ENCODE measurements at regions not wholly inside any gene's neighbourhood (a gene's known extent, or its start where the extent isn't known, plus 50 kb on each side); places are given as distances from the start of the nearest gene placed in this dataset.
"Not testable (repeated sequence)": the region's sequence is repeated elsewhere in the genome, so short reads cannot be mapped to it uniquely, and the experiment has no call there.

- DNase-seq (ENCODE audit: low read depth in 2 of 2), result no peak
Observed at GRCh38 chr9:16052757-16053530, 500.1 kb downstream of the CCDC171 start.

- no peak for DNase-seq (ENCODE audit: low read depth in 2 of 2)
Observed at GRCh38 chr9:16057541-16057940, 504.7 kb downstream of the CCDC171 start.

- DNase-seq (ENCODE audit: low read depth in 2 of 2), result no peak
Observed at GRCh38 chr9:16058131-16058549, 505.3 kb downstream of the CCDC171 start.

- DNase-seq (ENCODE audit: low read depth in 2 of 2), result no peak
Observed at GRCh38 chr9:16060436-16061129, 507.7 kb downstream of the CCDC171 start.

- no peak for DNase-seq (ENCODE audit: low read depth in 2 of 2)
Observed at GRCh38 chr9:16062542-16063240, 509.8 kb downstream of the CCDC171 start.

GRCh38 chr9:16063241-16063591 is 510.4 kb downstream of the CCDC171 start:
- DNase-seq (ENCODE audit: low read depth in 2 of 2), result no peak

- DNase-seq (ENCODE audit: low read depth in 2 of 2), result no peak
Observed at GRCh38 chr9:16064771-16065170, 511.9 kb downstream of the CCDC171 start.

GRCh38 chr9:16066201-16066600 is 513.4 kb downstream of the CCDC171 start:
- not testable (repeated sequence) for DNase-seq (ENCODE audit: low read depth in 2 of 2)

GRCh38 chr9:16068476-16068875 is 515.6 kb downstream of the CCDC171 start:
- no peak for DNase-seq (ENCODE audit: low read depth in 2 of 2)

- DNase-seq (ENCODE audit: low read depth in 2 of 2), result no peak
Observed at GRCh38 chr9:16069249-16069648, 516.4 kb downstream of the CCDC171 start.

GRCh38 chr9:16069671-16070454 is 517.0 kb downstream of the CCDC171 start:
- no peak for DNase-seq (ENCODE audit: low read depth in 2 of 2)

- DNase-seq (ENCODE audit: low read depth in 2 of 2), result no peak
Observed at GRCh38 chr9:16070455-16071145, 517.8 kb downstream of the CCDC171 start.

- DNase-seq (ENCODE audit: low read depth in 2 of 2), result no peak
Observed at GRCh38 chr9:16071400-16071799, 518.6 kb downstream of the CCDC171 start.

- no peak for DNase-seq (ENCODE audit: low read depth in 2 of 2)
Observed at GRCh38 chr9:16074963-16075362, 522.1 kb downstream of the CCDC171 start.

- DNase-seq (ENCODE audit: low read depth in 2 of 2), result no peak
Observed at GRCh38 chr9:16075696-16076095, 522.9 kb downstream of the CCDC171 start.

GRCh38 chr9:16076511-16076910 is 523.7 kb downstream of the CCDC171 start:
- DNase-seq (ENCODE audit: low read depth in 2 of 2), result no peak

GRCh38 chr9:16082796-16083195 is 530.0 kb downstream of the CCDC171 start:
- no peak for DNase-seq (ENCODE audit: low read depth in 2 of 2)

- no peak for DNase-seq (ENCODE audit: low read depth in 2 of 2)
Observed at GRCh38 chr9:16085167-16085726, 532.4 kb downstream of the CCDC171 start.

- DNase-seq (ENCODE audit: low read depth in 2 of 2), result no peak
Observed at GRCh38 chr9:16090907-16091629, 538.2 kb downstream of the CCDC171 start.

Data from stimulated activated CD4-positive, alpha-beta T cell treated with anti-CD3 and anti-CD28 coated beads, Interleukin-15, amount 100 ng/mL, for 48 hours (primary cell).